Lung (tissue), 11 donors: ENCODE measurements at regions not wholly inside any gene's neighbourhood (a gene's known extent, or its start where the extent isn't known, plus 50 kb on each side); places are given as distances from the start of the nearest gene placed in this dataset.

Experiments
- ATAC-seq: fragments of 200-7000 bp; cut with Tn5 transposase; one replicate; pipeline ENCODE4 v1.9.1; 2020; ENCODE audit warnings: moderate number of reproducible peaks; ENCODE audit not compliant: insufficient read depth, low FRiP score
- DNase-seq, 3 donors: peaks; one replicate each; pipeline ENCODE4 v3.0.0-alpha.2; 2013 to 2017
- H3K27ac ChIP-seq, 2 donors: one replicate each; pipeline ENCODE4 v1.5.1; 2013; ENCODE audit warnings: mild to moderate bottlenecking in 2 of 2, moderate library complexity in 2 of 2, control low read depth in 1 of 2, inconsistent platforms in 1 of 2, low read depth in 1 of 2, low read length in 1 of 2
- H3K27me3 ChIP-seq, 3 donors: one replicate each; pipeline ENCODE4 v1.5.1; 2013; ENCODE audit warnings: low read length in 2 of 3; ENCODE audit not compliant: control insufficient read depth in 3 of 3, insufficient read depth in 3 of 3
- H3K36me3 ChIP-seq, 4 donors: one replicate each; pipeline ENCODE4 v1.5.1; 2013; ENCODE audit warnings: low read length in 4 of 4, mild to moderate bottlenecking in 1 of 4, moderate library complexity in 1 of 4; ENCODE audit not compliant: control insufficient read depth in 4 of 4, insufficient read depth in 4 of 4
- H3K4me1 ChIP-seq, 5 donors: one replicate each; pipeline ENCODE4 v1.5.1; 2013; ENCODE audit warnings: low read length in 5 of 5, mild to moderate bottlenecking in 2 of 5, moderate library complexity in 1 of 5; ENCODE audit not compliant: control insufficient read depth in 5 of 5, insufficient read depth in 5 of 5
- H3K4me3 ChIP-seq: one replicate; pipeline ENCODE4 v1.5.1; 2013; ENCODE audit warnings: mild to moderate bottlenecking, control low read depth, moderate library complexity
- H3K9ac ChIP-seq, 2 donors: one replicate each; pipeline ENCODE4 v1.5.1; 2013; ENCODE audit warnings: low read length in 2 of 2, control low read depth in 1 of 2; ENCODE audit not compliant: insufficient read depth in 1 of 2
- H3K9me3 ChIP-seq, 4 donors: one replicate each; pipeline ENCODE4 v1.5.1; 2013; ENCODE audit warnings: low read length in 3 of 4, mild to moderate bottlenecking in 1 of 4, moderate library complexity in 1 of 4; ENCODE audit not compliant: control insufficient read depth in 4 of 4, insufficient read depth in 3 of 4
- CTCF ChIP-seq: IDR thresholded peaks from 2 replicates; pipeline ENCODE4 v1.5.1; 2012; ENCODE audit warnings: mild to moderate bottlenecking; ENCODE audit errors: control extremely low read depth, extremely low read depth
- WGBS, 2 donors: extraction: QIAGEN DNeasy Blood & Tissue Kit; methylation state at CpG; one replicate each; pipeline ENCODE4 v1.1.7; 2013; 5-methylcytosine and 5-hydroxymethylcytosine counted together
- donor health status: control.
- donor health status: control.
- donor health status: Bipolar disorder and iron deficiency.
- donor health status: healthy.
- donor health status: DM: yes; HTN: yes; CAD: no.

GRCh38 chr21:14753069-14753465 is 207.0 kb upstream of the SAMSN1 start:
- ATAC-seq (no peak), DNase-seq (no peak)
- no peak overlapping the region for H3K27ac ChIP-seq
- no peak overlapping the region for H3K9ac ChIP-seq
- TF ChIP-seq CTCF: no peak
- no peaks in the 10 kb centered on the region for H3K27me3 ChIP-seq
- no peaks in the 10 kb centered on the region for H3K9me3 ChIP-seq
- no peak overlapping the region for H3K4me3 ChIP-seq
- H3K36me3 ChIP-seq: no peaks in the 10 kb centered on the region
- no peaks in the 10 kb centered on the region for H3K4me1 ChIP-seq

GRCh38 chr21:14752345-14752909 is 206.3 kb upstream of the SAMSN1 start:
- Histone ChIP-seq H3K36me3 (no peaks in the 10 kb centered on the region), H3K27me3 (no peaks in the 10 kb centered on the region), H3K27ac (no peak overlapping the region), H3K9me3 (no peaks in the 10 kb centered on the region), H3K4me3 (no peak overlapping the region), H3K4me1 (no peaks in the 10 kb centered on the region), H3K9ac (no peak overlapping the region)
- no peak for ATAC-seq
- no peak for TF ChIP-seq CTCF
- DNase-seq: no peak

GRCh38 chr21:14751602-14752344 is 205.7 kb upstream of the SAMSN1 start:
- ATAC-seq: no peak
- no peaks in the 10 kb centered on the region for H3K4me1 ChIP-seq
- H3K27ac ChIP-seq: no peak overlapping the region
- no peak for DNase-seq
- no peak overlapping the region for H3K4me3 ChIP-seq
- TF ChIP-seq CTCF: no peak
- H3K36me3 ChIP-seq: no peaks in the 10 kb centered on the region
- H3K9me3 ChIP-seq: no peaks in the 10 kb centered on the region
- 77 to 83% methylated on average over 2 of the region's 2 CpGs for WGBS, 2 donors
- H3K27me3 ChIP-seq: no peaks in the 10 kb centered on the region
- no peak overlapping the region for H3K9ac ChIP-seq

- H3K27me3 ChIP-seq: no peaks in the 10 kb centered on the region
- 94 to 95% methylated on average over 3 of the region's 3 CpGs for WGBS, 2 donors
- DNase-seq (no peak), ATAC-seq (no peak)
- H3K4me1 ChIP-seq: no peaks in the 10 kb centered on the region
- TF ChIP-seq CTCF: no peak
- no peaks in the 10 kb centered on the region for H3K36me3 ChIP-seq
- H3K9me3 ChIP-seq: no peaks in the 10 kb centered on the region
- no peak overlapping the region for H3K9ac ChIP-seq
- H3K27ac ChIP-seq: no peak overlapping the region
- H3K4me3 ChIP-seq: no peak overlapping the region
Observed at GRCh38 chr21:14751011-14751410, 204.9 kb upstream of the SAMSN1 start.
